B cell (primary cell): ENCODE measurements at regions not wholly inside any gene's neighbourhood (a gene's known extent, or its start where the extent isn't known, plus 50 kb on each side); places are given as distances from the start of the nearest gene placed in this dataset.

Experiments
- ATAC-seq: fragments of 200-7000 bp; cut with Tn5 transposase; one replicate; pipeline ENCODE4 v1.10.0; 2021; ENCODE audit warnings: low read depth, mild to moderate bottlenecking, moderate number of reproducible peaks, moderate library complexity
- CTCF ChIA-PET: fragments of 350-600 bp; sonication (Branson Sonifier 250); formaldehyde crosslinking; loops from one replicate; lab custom pipeline; 2021; ENCODE audit warnings: antibody characterized with exemption, inconsistent platforms; lab: Charles Lee
- POLR2A ChIA-PET: fragments of 350-600 bp; sonication (Branson Sonifier 250); formaldehyde crosslinking; loops from one replicate; lab custom pipeline; 2021; ENCODE audit warnings: antibody characterized with exemption; lab: Charles Lee
- DNase-seq: peaks from one replicate; pipeline ENCODE4 v3.0.0; 2013
- H2AFZ ChIP-seq: 2 replicates; pipeline ENCODE4 v1.6.1; 2012; ENCODE audit warnings: mild to moderate bottlenecking, low read depth, low read length; ENCODE audit not compliant: insufficient read depth, poor library complexity, severe bottlenecking
- H3K27ac ChIP-seq, 2 donors: 1 replicate in 1 of 2; 2 replicates in 1 of 2; pipeline ENCODE4 v1.5.1; 2012 to 2013; ENCODE audit warnings: low read length in 2 of 2, mild to moderate bottlenecking in 2 of 2, moderate library complexity in 1 of 2
- H3K27me3 ChIP-seq, 4 experiments: fragments of 200-600 bp in 1 of 4; sonication (generic) in 1 of 4; replicated peaks in 1 of 4; 1 replicate in 2 of 4; 2 replicates in 2 of 4; pipeline versions ENCODE4 v1.6.1 to v1.7.0; 2013 to 2016; ENCODE audit warnings: low read length in 3 of 4, mild to moderate bottlenecking in 2 of 4, mixed read lengths in 1 of 4, moderate library complexity in 1 of 4; ENCODE audit not compliant: insufficient read depth in 4 of 4, control insufficient read depth in 3 of 4; ENCODE audit errors: control extremely low read depth in 1 of 4
- H3K36me3 ChIP-seq, 2 experiments: replicated peaks in 1 of 2; 1 replicate in 1 of 2; 2 replicates in 1 of 2; pipeline versions ENCODE4 v1.6.1 to v1.7.1; 2013; ENCODE audit warnings: low read length in 1 of 2; ENCODE audit not compliant: insufficient read depth in 2 of 2, control insufficient read depth in 1 of 2; ENCODE audit errors: control extremely low read depth in 1 of 2, extremely low read depth in 1 of 2
- H3K4me1 ChIP-seq, 2 donors: fragments of 200-600 bp in 1 of 2; sonication (generic) in 1 of 2; 1 replicate in 1 of 2; 2 replicates in 1 of 2; pipeline versions ENCODE4 v1.5.1 to v1.6.1; 2013 to 2017; ENCODE audit warnings: low read length in 2 of 2; ENCODE audit not compliant: control insufficient read depth in 2 of 2, insufficient read depth in 2 of 2
- H3K4me2 ChIP-seq: replicated peaks from 2 replicates; pipeline ENCODE3; 2012; ENCODE audit warnings: mild to moderate bottlenecking, low read depth, low read length; ENCODE audit not compliant: poor library complexity, severe bottlenecking
- H3K4me3 ChIP-seq, 5 experiments: fragments of 200-600 bp in 1 of 5; sonication (generic) in 1 of 5; 1 replicate in 3 of 5; 2 replicates in 2 of 5; pipeline versions ENCODE4 v1.5.1 to v1.7.0; 2011 to 2016; ENCODE audit warnings: low read length in 4 of 5, mild to moderate bottlenecking in 4 of 5, low read depth in 2 of 5, control low read depth in 1 of 5, moderate library complexity in 1 of 5; ENCODE audit not compliant: insufficient read depth in 1 of 5; ENCODE audit errors: control extremely low read depth in 1 of 5, extremely low read depth in 1 of 5
- H3K79me2 ChIP-seq: fragments of 200-600 bp; sonication (generic); one replicate; pipeline ENCODE4 v1.6.0; 2016; ENCODE audit warnings: low read length; ENCODE audit not compliant: control insufficient read depth, insufficient read depth
- H3K9ac ChIP-seq: fragments of 200-600 bp; sonication (generic); 2 replicates; pipeline ENCODE4 v1.6.1; 2017; ENCODE audit warnings: mild to moderate bottlenecking, low read length, moderate library complexity
- H3K9me3 ChIP-seq, 3 donors: one replicate each; pipeline versions ENCODE4 v1.6.1 to v1.7.1; 2013; ENCODE audit warnings: low read length in 2 of 3; ENCODE audit not compliant: control insufficient read depth in 2 of 3, insufficient read depth in 1 of 3; ENCODE audit errors: control extremely low read depth in 1 of 3
- H4K20me1 ChIP-seq: 2 replicates; pipeline ENCODE4 v1.6.0; 2012; ENCODE audit warnings: mild to moderate bottlenecking, low read length; ENCODE audit not compliant: insufficient read depth, control insufficient read depth, poor library complexity, severe bottlenecking
- H3K27ac Mint-ChIP-seq: one replicate; pipeline ENCODE4 v1.8.0; 2021; ENCODE audit warnings: mixed read lengths
- H3K27me3 Mint-ChIP-seq: one replicate; pipeline ENCODE4 v1.8.0; 2021; ENCODE audit warnings: mixed read lengths
- H3K4me1 Mint-ChIP-seq: one replicate; pipeline ENCODE4 v1.8.0; 2021; ENCODE audit warnings: mixed read lengths
- H3K4me3 Mint-ChIP-seq: one replicate; pipeline ENCODE4 v1.8.0; 2021; ENCODE audit warnings: mixed read lengths
- H3K9me3 Mint-ChIP-seq: one replicate; pipeline ENCODE4 v1.8.0; 2022; ENCODE audit warnings: mixed read lengths; ENCODE audit not compliant: insufficient read depth
- EZH2 ChIP-seq: IDR thresholded peaks from 2 replicates; pipeline ENCODE4 v1.6.1; 2012; ENCODE audit warnings: borderline replicate concordance, low read depth, mild to moderate bottlenecking, moderate library complexity, low read length; ENCODE audit not compliant: insufficient read depth, poor library complexity, severe bottlenecking
- WGBS: methylation state at CpG from one replicate; pipeline ENCODE4 v1.1.5; 2013; ENCODE audit warnings: missing lambda C conversion rate; ENCODE audit not compliant: insufficient coverage; 5-methylcytosine and 5-hydroxymethylcytosine counted together
- intact Hi-C: fragments of 100-400 bp; cut with micrococcal nuclease; formaldehyde crosslinking; loops from one replicate; pipeline ENCODE4 v1.10.0; 2022
- TF ChIP-seq, protein P1 (sequence below): fragments of 200-600 bp; IDR thresholded peaks from one replicate; pipeline ENCODE4 v1.8.0; 2022; ENCODE audit warnings: antibody characterized with exemption, mild to moderate bottlenecking

DNA sequence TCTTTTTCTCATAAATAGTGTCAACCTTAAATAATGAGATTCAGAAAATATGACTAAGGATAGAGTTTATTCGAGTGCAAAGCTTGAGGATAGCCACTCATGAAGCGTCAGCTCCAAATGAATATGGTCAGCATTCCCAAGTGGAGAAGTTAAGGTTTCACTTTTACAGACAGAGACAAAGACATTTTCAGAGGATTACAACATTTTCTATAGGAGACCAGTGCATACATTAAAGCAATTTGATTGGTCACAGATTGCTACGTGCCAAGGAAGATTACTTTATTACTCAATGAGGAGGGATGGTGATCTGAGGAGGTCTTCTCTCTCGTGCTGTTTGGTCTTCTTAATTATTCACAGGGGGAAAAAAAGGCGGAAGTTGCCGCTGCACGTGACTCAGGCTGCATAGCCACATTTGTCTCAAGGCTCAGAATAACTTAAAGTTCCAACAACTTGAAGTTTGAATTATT lies 60.1 kb upstream of the SPATA31C2 start:
- no peak for TF ChIP-seq EZH2
- TF ChIP-seq, protein P1, sequence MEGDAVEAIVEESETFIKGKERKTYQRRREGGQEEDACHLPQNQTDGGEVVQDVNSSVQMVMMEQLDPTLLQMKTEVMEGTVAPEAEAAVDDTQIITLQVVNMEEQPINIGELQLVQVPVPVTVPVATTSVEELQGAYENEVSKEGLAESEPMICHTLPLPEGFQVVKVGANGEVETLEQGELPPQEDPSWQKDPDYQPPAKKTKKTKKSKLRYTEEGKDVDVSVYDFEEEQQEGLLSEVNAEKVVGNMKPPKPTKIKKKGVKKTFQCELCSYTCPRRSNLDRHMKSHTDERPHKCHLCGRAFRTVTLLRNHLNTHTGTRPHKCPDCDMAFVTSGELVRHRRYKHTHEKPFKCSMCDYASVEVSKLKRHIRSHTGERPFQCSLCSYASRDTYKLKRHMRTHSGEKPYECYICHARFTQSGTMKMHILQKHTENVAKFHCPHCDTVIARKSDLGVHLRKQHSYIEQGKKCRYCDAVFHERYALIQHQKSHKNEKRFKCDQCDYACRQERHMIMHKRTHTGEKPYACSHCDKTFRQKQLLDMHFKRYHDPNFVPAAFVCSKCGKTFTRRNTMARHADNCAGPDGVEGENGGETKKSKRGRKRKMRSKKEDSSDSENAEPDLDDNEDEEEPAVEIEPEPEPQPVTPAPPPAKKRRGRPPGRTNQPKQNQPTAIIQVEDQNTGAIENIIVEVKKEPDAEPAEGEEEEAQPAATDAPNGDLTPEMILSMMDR = no peak
- ChIA-PET CTCF (no interaction called here), POLR2A (no interaction called here)
- Mint-ChIP-seq H3K27me3 (peaks cover 3% of the 10 kb centered on the region), H3K4me1 (no peaks in the 10 kb centered on the region), H3K27ac (no peak overlapping the region), H3K9me3 (no peaks in the 10 kb centered on the region), H3K4me3 (no peak overlapping the region)
- Histone ChIP-seq H3K4me2 (no peak overlapping the region), H3K27ac (no peak overlapping the region), H2AFZ (no peak overlapping the region), H3K4me1 (no peaks in the 10 kb centered on the region), H3K27me3 (no peaks in the 10 kb centered on the region), H3K9me3 (no peaks in the 10 kb centered on the region), H4K20me1 (no peaks in the 10 kb centered on the region), H3K36me3 (no peaks in the 10 kb centered on the region), H3K79me2 (no peaks in the 10 kb centered on the region), H3K4me3 (no peak overlapping the region), H3K9ac (no peak overlapping the region)
- no CpG with 5 or more reads among the region's 7 CpGs for WGBS
- DNase-seq = no peak
- ATAC-seq = no peak
- intact Hi-C loops = no loop called here

DNA sequence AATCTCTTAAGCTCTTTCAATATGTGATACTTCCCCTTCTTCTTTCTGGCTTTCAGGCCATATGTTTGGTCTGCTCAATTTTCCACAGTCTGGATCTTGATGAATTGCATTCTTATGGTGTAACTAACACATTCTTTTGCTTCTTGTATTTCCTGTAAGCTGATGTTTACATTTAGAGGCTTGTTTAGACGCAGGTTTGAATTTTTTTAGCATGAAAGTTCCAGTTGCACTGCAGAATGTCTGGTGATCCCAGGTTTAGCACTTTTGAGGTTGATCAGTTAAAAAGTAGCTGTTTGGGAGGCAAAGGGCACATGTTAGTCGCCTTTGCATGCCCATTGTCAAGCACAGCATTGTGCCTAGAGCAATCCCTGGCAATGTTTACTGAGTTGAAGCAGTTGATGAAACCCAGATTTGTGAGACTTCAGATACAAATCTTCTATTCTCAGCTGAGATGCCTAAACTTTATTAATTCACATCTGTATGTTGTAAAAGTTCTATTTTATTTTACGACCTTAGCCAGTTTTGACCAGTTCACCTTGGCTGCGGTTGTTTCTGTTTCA lies 59.6 kb upstream of the SPATA31C2 start:
- no peaks in the 10 kb centered on the region for H3K9me3 Mint-ChIP-seq
- H3K27me3 Mint-ChIP-seq = peaks cover 3% of the 10 kb centered on the region
- TF ChIP-seq, protein P1 = no peak
- TF ChIP-seq EZH2 = no peak
- Histone ChIP-seq H3K9ac (no peak overlapping the region), H4K20me1 (no peaks in the 10 kb centered on the region), H2AFZ (no peak overlapping the region), H3K79me2 (no peaks in the 10 kb centered on the region), H3K4me2 (no peak overlapping the region), H3K27ac (no peak overlapping the region), H3K9me3 (no peaks in the 10 kb centered on the region), H3K4me1 (no peaks in the 10 kb centered on the region), H3K27me3 (no peaks in the 10 kb centered on the region), H3K4me3 (no peak overlapping the region), H3K36me3 (no peaks in the 10 kb centered on the region)
- DNase-seq (no peak), ATAC-seq (no peak)
- ChIA-PET POLR2A (no interaction called here), CTCF (no interaction called here)
- H3K4me3 Mint-ChIP-seq = no peak overlapping the region
- intact Hi-C loops = no loop called here
- no peaks in the 10 kb centered on the region for H3K4me1 Mint-ChIP-seq
- 76% methylated on average over 2 of the region's 4 CpGs for WGBS
- no peak overlapping the region for H3K27ac Mint-ChIP-seq
